ENCODE measurements at regions not wholly inside any gene's neighbourhood (a gene's known extent, or its start where the extent isn't known, plus 50 kb on each side); places are given as distances from the start of the nearest gene placed in this dataset.

DNA sequence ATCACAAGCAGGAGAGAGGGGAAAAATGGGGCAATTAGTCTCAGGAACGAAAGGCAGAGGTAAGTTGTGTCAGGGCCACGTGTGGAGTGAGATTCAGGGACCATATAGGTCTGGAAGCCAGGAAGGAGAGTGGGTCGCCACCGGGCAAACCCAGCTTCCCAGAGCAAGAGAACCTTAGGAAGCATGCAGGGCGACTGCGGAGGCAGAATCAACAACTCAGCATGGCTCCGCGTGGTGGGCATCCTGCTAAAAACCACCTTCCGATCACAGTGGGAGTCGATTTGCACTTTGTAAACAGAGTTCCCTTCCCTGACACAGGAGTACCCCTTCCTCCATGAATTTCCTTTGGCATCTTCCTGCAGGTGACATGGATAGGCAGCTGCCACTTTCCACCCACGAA lies 114.6 kb downstream of the TTC32 start:
- TF ChIP-seq, protein P1, sequence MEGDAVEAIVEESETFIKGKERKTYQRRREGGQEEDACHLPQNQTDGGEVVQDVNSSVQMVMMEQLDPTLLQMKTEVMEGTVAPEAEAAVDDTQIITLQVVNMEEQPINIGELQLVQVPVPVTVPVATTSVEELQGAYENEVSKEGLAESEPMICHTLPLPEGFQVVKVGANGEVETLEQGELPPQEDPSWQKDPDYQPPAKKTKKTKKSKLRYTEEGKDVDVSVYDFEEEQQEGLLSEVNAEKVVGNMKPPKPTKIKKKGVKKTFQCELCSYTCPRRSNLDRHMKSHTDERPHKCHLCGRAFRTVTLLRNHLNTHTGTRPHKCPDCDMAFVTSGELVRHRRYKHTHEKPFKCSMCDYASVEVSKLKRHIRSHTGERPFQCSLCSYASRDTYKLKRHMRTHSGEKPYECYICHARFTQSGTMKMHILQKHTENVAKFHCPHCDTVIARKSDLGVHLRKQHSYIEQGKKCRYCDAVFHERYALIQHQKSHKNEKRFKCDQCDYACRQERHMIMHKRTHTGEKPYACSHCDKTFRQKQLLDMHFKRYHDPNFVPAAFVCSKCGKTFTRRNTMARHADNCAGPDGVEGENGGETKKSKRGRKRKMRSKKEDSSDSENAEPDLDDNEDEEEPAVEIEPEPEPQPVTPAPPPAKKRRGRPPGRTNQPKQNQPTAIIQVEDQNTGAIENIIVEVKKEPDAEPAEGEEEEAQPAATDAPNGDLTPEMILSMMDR (IDR thresholded peaks at IDR 0.05; ENCODE audit: low read length) = no peak
- TF ChIP-seq EZH2 (IDR thresholded peaks at IDR 0.05; ENCODE audit: borderline replicate concordance, low read length) = no peak

Measured in OCI-LY1 (cell line).